ENCODE measurements at regions not wholly inside any gene's neighbourhood (a gene's known extent, or its start where the extent isn't known, plus 50 kb on each side); places are given as distances from the start of the nearest gene placed in this dataset.
"Not testable (repeated sequence)": the region's sequence is repeated elsewhere in the genome, so short reads cannot be mapped to it uniquely, and the experiment has no call there.

DNA sequence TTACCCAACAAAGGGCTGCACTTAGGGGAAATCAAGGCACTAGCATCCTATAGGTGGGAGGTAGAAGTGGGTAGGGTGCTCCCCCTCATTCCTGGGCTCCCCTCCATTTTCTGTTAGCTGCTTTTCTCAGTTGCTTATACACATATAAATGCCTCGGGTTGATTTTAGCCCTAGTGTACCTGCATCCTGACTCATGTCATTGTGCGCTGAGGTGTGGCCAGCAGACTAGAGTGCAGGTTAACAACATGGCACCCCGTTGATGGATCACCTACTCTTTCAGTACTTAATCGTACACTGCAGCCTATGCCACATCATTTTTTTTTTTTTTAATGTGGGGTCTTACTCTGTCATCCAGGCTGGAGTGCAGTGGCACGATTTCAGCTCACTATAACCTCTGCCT is 144.0 kb upstream of the ITGB1 start:
- no peak for DNase-seq (ENCODE audit: low read depth in 2 of 3, low spot score in 1 of 3)

DNA sequence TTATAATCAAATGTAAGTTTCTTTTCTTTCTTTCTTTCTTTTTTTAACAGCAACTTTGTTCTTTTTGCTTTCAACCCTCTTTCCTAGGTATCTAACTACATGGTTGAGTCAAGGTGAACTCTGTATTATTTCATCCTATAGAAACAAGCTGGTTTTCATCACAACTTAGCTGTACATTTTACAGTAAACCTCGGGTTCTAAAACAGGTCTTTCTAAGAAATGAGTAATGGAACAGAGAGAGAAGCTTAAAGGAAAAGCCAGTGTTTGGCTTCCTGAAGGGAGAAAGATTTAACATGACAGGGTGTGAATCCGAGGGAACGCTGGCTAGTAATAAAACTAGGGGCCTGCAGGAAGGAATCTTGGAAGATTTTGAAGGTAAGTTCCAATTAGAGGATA is 143.4 kb upstream of the ITGB1 start:
- no peak for DNase-seq (ENCODE audit: low read depth in 2 of 3, low spot score in 1 of 3)

DNA sequence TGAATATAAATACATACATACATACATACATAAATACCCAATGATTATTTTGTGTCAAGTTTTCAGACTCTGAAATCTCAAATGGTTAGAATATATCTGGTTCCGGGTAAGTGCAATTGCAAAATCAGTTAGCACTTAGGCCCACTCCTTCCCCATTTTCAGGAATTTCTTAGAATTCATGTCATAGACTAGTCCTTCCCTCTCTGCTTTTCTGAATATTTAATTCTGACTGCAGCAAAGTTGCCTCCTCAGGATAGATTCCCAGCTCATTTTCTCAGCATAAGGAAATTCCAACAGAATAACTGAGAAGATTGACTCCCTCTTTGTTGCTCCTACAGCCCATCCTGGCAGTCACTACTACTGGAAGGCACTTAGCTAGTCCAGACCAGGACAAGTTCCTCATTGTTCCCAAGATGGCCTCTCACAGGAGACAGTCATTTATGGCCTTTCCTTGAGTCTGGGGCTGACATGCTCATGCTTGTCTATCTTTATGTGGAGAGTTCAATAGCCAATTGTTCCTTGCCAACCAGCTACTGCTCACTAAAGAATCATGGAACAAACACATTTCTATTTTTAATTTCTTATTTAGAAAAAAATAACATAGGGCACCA is 142.9 kb upstream of the ITGB1 start:
- no peak for DNase-seq (ENCODE audit: low read depth in 2 of 3, low spot score in 1 of 3)

DNA sequence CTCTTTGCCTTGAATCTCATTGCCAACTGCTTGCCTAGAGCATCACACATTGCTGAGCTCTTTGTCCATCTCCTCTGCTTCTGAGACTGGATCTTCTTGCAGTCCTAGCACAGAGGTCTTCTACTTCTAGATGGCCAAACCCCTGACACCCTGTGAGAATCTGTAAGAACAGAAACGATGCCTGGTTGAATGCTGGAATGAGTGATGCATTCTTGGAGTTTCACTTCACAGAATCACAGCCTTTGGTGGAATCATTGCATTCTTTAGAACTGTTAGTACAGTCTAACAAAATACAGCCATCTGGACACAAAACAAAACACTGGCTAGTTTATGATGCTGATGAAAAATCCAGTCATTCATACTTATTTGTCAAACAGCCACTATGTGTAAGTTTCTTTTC is 141.7 kb upstream of the ITGB1 start:
- no peak for DNase-seq (ENCODE audit: low read depth in 2 of 3, low spot score in 1 of 3)

DNA sequence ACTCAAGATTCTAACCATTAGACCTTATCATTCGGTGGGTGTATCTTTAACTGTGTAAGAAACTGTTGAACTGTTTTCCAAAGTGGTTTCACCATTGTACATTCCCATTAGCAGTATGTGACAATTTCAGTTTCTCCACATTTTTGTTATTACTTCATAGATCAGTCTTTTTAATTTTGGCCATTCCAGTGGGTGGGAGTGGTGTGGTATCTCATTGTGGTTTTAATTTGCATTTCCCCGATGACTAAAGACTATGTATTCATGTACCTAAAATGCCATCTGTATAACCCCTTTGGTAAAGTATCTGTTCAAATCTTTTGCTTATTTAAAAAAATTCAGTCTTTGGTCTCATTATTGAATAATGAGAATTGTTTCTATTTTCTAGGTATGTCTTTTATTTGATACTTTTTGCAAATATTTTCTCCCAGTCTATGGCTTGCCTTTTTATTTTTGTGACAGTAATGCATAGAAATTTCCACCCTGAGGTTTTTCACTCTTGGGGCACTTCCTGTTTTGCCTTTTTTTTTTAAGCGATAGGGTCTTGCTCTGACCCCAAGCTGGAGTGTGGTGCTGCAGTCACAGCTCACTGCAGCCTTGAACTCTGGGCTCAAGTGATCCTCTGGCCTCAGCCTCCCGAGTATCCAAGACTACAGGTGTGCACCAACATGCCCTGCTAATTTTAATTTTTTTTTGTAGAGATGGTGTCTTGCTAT is 141.1 kb upstream of the ITGB1 start:
- no peak for DNase-seq (ENCODE audit: low read depth in 2 of 3, low spot score in 1 of 3)

GRCh38 chr10:33095867-33096815 is 138.1 kb upstream of the ITGB1 start:
- no peak for DNase-seq (ENCODE audit: low read depth in 2 of 3, low spot score in 1 of 3)

DNA sequence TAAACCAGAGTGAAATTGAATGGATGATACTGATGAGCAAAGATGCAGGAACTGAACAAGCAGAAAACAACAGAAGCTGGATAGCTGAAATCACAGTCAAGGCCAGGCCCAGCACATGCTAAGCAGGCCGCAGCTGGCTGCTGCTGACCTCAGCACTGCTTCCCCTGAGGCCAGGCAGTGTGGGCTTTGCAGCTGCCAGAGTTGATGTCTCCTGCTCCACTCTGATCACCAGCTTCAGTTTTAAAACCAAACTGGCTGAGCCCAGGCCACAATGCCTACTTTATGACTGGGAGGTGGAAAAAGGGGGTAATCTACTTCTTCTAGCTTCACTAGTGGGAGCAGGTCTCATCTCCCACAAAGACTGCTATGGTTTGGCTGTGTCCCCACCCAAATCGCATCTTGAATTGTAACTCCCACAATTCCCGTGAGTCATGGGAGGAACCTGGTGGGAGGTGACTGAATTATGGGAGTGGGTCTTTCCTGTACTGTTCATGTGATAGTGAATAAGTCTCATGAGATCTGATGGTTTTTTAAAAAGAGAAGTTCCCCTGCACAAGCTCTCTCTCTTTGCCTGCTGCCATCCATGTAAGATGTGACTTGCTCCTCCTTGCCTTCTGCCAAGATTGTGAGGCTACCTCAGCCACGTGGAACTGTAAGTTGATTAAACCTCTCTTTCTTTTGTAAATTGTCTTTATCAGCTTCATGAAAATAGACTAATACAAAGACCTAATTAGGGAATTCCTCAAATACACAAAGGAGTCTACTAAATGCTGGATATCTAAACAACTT is 136.4 kb upstream of the ITGB1 start:
- no peak for DNase-seq (ENCODE audit: low read depth in 2 of 3, low spot score in 1 of 3)

- DNase-seq (ENCODE audit: low read depth in 2 of 3, low spot score in 1 of 3): no peak
These were observed 135.3 kb upstream of the ITGB1 start for GRCh38 chr10:33093362-33093761.

DNA sequence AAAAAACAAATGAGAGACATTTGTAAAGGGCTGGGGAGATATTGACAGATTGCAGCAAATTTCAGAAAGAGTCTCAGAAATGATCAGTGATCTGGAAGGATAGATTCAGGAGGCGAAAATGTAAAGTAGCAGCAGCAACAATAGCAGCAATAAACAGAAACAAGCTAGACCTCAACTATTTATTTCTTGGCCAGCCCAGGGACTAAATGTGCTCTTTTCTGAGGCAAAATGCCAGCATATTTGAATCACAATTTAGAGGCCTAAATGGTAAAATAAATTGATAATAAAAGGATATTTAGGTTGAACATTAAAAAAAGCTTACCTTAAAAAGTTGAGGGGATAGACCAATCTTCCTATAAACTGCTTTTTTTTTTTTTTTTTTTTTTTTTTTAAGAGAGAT is 134.6 kb upstream of the ITGB1 start:
- no peak for DNase-seq (ENCODE audit: low read depth in 2 of 3, low spot score in 1 of 3)

GRCh38 chr10:33091201-33091600 is 133.2 kb upstream of the ITGB1 start:
- DNase-seq (ENCODE audit: low read depth in 2 of 3, low spot score in 1 of 3): no peak

DNA sequence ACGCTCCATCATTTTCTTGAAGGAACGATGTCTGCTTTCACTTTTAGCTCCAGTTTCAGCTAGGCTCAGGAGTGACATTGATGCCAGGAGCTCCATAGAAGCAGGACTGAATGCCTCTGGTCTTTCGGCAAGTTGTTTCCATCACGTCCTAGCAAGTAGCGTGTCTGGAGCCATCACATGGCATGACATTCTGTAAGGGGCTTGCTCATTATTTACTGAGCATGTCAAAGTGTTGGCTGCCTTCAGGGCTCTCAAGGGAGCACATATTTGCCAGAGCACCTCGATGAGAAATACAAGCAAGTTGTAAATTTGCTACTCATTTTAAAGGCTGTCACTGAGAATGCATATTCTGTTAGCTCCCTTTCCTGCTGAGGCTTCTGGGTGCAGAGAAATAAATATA is 131.0 kb upstream of the ITGB1 start:
- no peak for DNase-seq (ENCODE audit: low read depth in 2 of 3, low spot score in 1 of 3)

- no peak for DNase-seq (ENCODE audit: low read depth in 2 of 3, low spot score in 1 of 3)
These were observed 129.9 kb upstream of the ITGB1 start for GRCh38 chr10:33087922-33088321.

DNA sequence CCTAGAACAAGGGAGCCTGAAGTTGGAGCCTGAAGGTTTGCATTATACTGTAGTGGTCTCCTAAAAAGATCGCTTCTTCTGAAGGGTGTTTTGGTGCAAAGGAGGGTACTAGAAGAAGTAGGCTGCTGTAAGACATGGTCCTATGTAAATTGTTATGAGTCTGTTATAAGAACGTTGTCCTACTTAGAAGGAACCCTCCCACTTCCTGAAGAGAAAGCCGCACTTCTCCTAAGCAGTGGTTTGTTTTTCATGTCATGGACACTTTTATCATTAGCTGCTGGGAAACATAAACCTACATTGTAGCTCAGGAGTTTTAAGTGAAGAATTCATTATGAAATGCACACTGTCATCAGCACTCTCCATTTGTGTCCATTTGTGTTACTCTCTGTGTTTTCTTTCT is 129.1 kb upstream of the ITGB1 start:
- no peak for DNase-seq (ENCODE audit: low read depth in 2 of 3, low spot score in 1 of 3)

DNA sequence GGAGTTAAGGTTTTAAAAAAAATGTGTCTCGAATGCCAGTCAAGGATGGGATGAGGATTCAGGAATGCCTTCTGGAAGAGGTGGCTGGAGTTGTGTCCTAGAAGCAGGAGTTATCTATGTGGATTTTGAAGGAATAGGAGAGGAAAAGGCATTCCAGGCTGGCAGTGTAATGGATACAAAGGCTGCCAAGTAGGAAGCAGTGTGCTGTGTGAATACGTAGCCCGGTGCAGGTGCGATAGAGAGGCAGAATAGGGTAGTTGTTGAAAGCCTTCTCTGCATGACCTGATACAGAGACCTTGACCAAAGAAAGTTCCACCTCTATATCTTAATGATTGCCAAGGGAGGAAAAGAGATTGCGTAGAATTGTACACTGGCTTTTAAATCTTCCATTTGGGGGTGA is 128.1 kb upstream of the ITGB1 start:
- no peak for DNase-seq (ENCODE audit: low read depth in 2 of 3, low spot score in 1 of 3)

DNA sequence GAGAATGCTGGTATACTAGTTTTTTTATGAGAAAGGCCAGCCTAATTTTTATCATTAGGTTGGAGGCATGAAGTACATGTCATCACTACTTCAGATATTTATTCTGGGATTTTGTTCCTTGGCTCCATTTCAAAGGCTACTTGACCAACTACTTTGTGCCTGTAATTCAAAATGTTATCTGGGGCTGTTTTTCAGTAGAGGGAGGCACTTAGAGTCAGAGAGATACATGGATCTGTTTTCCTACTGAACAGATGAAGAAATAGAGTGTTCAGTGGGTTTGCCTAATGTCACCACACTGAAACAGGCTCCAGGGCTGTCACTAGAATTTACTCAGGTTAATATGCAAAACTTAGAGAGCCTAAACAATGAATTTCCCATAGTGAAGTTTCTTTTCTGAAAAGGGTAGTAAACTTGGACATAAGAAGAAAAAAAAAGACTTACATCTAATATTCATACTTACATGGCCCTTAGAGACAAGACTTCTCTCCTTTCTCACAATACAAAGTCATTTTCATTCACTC is 127.3 kb upstream of the ITGB1 start:
- DNase-seq (ENCODE audit: low read depth in 2 of 3, low spot score in 1 of 3): no peak

DNA sequence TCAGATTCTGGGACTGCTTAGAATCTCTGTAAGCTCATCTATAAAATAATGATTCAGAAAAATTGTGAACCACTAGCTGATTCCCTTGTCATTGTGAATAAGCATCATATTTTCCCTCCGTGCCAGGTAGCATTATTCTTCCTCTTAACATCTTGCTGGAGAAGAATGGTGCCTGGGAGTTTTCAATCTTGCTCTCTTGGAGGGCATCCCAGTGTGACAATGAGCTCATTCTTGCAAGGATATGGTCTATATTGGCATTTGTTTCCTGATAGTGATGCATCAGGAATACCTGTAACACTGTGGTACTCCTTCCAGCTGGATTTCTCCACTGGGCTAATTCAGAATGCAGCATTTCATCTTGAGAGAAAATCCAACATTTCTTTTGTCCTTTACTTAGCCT is 126.4 kb upstream of the ITGB1 start:
- DNase-seq (ENCODE audit: low read depth in 2 of 3, low spot score in 1 of 3): no peak

DNA sequence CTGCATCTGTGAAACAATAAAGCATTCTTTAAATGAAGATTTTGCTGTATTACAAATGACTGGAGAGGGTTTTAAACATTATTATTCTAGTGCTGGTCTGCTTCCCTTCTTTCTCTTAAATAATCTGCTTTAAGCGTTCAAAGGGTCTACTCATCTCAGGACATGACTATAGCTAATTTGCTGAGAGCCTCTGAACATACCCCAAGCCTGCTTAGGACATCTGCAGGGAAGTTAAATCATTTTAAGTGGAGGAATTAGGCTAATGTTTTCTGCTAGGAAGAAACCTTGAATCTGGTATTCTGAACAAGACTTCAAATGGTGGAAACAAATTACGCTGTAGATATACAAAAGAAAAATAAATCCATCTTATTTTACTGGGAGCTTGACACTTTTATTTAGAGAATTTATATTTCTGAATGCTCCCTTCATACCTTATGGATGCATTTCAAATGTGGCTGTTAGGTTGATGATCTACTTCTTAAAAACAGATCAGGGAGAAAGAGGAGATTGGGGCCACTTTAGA is 124.4 kb upstream of the ITGB1 start:
- no peak for DNase-seq (ENCODE audit: low read depth in 2 of 3, low spot score in 1 of 3)

DNA sequence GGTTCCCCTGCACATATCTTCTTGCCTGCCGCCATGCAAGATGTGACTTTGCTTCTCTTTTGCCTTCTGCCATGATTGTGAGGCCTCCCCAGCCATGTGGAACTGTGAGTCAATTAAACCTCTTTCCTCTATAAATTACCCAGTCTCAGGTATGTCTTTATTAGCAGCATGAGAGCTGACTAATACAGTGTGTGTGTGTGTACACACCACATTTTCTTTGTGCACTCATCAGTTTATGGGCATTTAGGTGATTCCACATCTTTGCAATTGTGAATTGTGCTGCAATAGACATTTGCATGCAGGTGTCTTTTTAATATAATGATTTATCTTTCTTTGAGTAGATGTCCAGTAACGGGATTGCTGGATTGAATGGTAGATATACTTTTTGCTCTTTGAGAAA is 122.4 kb upstream of the ITGB1 start:
- not testable (repeated sequence) for DNase-seq (ENCODE audit: low read depth in 2 of 3, low spot score in 1 of 3)

GRCh38 chr10:33074443-33074842 is 116.4 kb upstream of the ITGB1 start:
- no peak for DNase-seq (ENCODE audit: low read depth in 2 of 3, low spot score in 1 of 3)

GRCh38 chr10:33073641-33074415 is 115.8 kb upstream of the ITGB1 start:
- DNase-seq (ENCODE audit: low read depth in 2 of 3, low spot score in 1 of 3): no peak
